ENCODE measurements at regions not wholly inside any gene's neighbourhood (a gene's known extent, or its start where the extent isn't known, plus 50 kb on each side); places are given as distances from the start of the nearest gene placed in this dataset.
"Not testable (repeated sequence)": the region's sequence is repeated elsewhere in the genome, so short reads cannot be mapped to it uniquely, and the experiment has no call there.

- peaks cover 0 to 1% (median 0%) of the 10 kb centered on the region in 3 donors for H3K36me3 Mint-ChIP-seq
- ChIA-PET CTCF (no interaction called here), POLR2A (no interaction called here)
- no peak overlapping the region for H3K27ac ChIP-seq (ENCODE audit: low read depth, low read length)
- no peaks in the 10 kb centered on the region for H3K4me1 Mint-ChIP-seq
- no peaks in the 10 kb centered on the region for H3K4me1 ChIP-seq (ENCODE audit: insufficient read depth, low read length)
- no peaks in the 10 kb centered on the region for H3K27me3 ChIP-seq (ENCODE audit: insufficient read depth, low read length, poor library complexity, severe bottlenecking)
- no peaks in the 10 kb centered on the region for H3K36me3 ChIP-seq (ENCODE audit: insufficient read depth, low read length)
- no peak for DNase-seq
- no peaks in the 10 kb centered on the region for H3K9me3 ChIP-seq (ENCODE audit: low read length)
- peaks cover under 1 to 15% (median 5%) of the 10 kb centered on the region in 5 donors for H3K9me3 Mint-ChIP-seq
- H3K27me3 Mint-ChIP-seq: no peaks in the 10 kb centered on the region
- H3K27ac Mint-ChIP-seq: no peak overlapping the region
- no peak overlapping the region for H3K4me3 Mint-ChIP-seq
- no peak overlapping the region for H3K4me3 ChIP-seq (ENCODE audit: low read length)
Measured at GRCh38 chr4:159777689-159778088, 674.8 kb downstream of the RAPGEF2 start.

- Histone ChIP-seq H3K4me3 (ENCODE audit: low read length) (no peak overlapping the region), H3K36me3 (ENCODE audit: insufficient read depth, low read length) (no peaks in the 10 kb centered on the region), H3K9me3 (ENCODE audit: low read length) (no peaks in the 10 kb centered on the region), H3K27ac (ENCODE audit: low read depth, low read length) (no peak overlapping the region), H3K4me1 (ENCODE audit: insufficient read depth, low read length) (no peaks in the 10 kb centered on the region), H3K27me3 (ENCODE audit: insufficient read depth, low read length, poor library complexity, severe bottlenecking) (no peaks in the 10 kb centered on the region)
- Mint-ChIP-seq H3K36me3 (no peaks in the 10 kb centered on the region), H3K4me1 (no peaks in the 10 kb centered on the region), H3K4me3 (no peak overlapping the region), H3K27ac (no peak overlapping the region), H3K9me3 (peaks cover 0 to 15% (median 2%) of the 10 kb centered on the region in 5 donors), H3K27me3 (no peaks in the 10 kb centered on the region)
- DNase-seq: no peak
- CTCF ChIA-PET: no interaction called here
- POLR2A ChIA-PET: no interaction called here
Measured at GRCh38 chr4:159778298-159778697, 675.4 kb downstream of the RAPGEF2 start.

GRCh38 chr4:159779716-159780115 lies 676.8 kb downstream of the RAPGEF2 start:
- H3K27me3 Mint-ChIP-seq: no peaks in the 10 kb centered on the region
- ChIA-PET CTCF (no interaction called here), POLR2A (no interaction called here)
- no peak for DNase-seq
- peaks cover 0 to 8% (median 2%) of the 10 kb centered on the region in 5 donors for H3K9me3 Mint-ChIP-seq
- no peak overlapping the region for H3K27ac Mint-ChIP-seq
- no peak overlapping the region for H3K4me3 ChIP-seq (ENCODE audit: low read length)
- no peaks in the 10 kb centered on the region for H3K27me3 ChIP-seq (ENCODE audit: insufficient read depth, low read length, poor library complexity, severe bottlenecking)
- H3K9me3 ChIP-seq (ENCODE audit: low read length): no peaks in the 10 kb centered on the region
- H3K27ac ChIP-seq (ENCODE audit: low read depth, low read length): no peak overlapping the region
- no peaks in the 10 kb centered on the region for H3K36me3 Mint-ChIP-seq
- H3K4me3 Mint-ChIP-seq: no peak overlapping the region
- no peaks in the 10 kb centered on the region for H3K36me3 ChIP-seq (ENCODE audit: insufficient read depth, low read length)
- no peaks in the 10 kb centered on the region for H3K4me1 ChIP-seq (ENCODE audit: insufficient read depth, low read length)
- no peaks in the 10 kb centered on the region for H3K4me1 Mint-ChIP-seq

GRCh38 chr4:159780196-159780922 lies 677.5 kb downstream of the RAPGEF2 start:
- H3K9me3 Mint-ChIP-seq: peaks cover 0 to 10% (median 2%) of the 10 kb centered on the region in 5 donors
- ChIA-PET CTCF (no interaction called here), POLR2A (no interaction called here)
- no peak overlapping the region for H3K4me3 Mint-ChIP-seq
- Histone ChIP-seq H3K9me3 (ENCODE audit: low read length) (no peaks in the 10 kb centered on the region), H3K4me3 (ENCODE audit: low read length) (no peak overlapping the region), H3K27ac (ENCODE audit: low read depth, low read length) (no peak overlapping the region), H3K36me3 (ENCODE audit: insufficient read depth, low read length) (no peaks in the 10 kb centered on the region), H3K27me3 (ENCODE audit: insufficient read depth, low read length, poor library complexity, severe bottlenecking) (no peaks in the 10 kb centered on the region), H3K4me1 (ENCODE audit: insufficient read depth, low read length) (no peaks in the 10 kb centered on the region)
- H3K27ac Mint-ChIP-seq: no peak overlapping the region
- no peaks in the 10 kb centered on the region for H3K27me3 Mint-ChIP-seq
- no peak for DNase-seq
- H3K4me1 Mint-ChIP-seq: no peaks in the 10 kb centered on the region
- no peaks in the 10 kb centered on the region for H3K36me3 Mint-ChIP-seq

- H3K27me3 Mint-ChIP-seq: no peaks in the 10 kb centered on the region
Measured at GRCh38 chr4:159787901-159788300, 685.0 kb downstream of the RAPGEF2 start.

GRCh38 chr4:159791334-159791733 lies 688.5 kb downstream of the RAPGEF2 start:
- CTCF ChIA-PET: no interaction called here
- Histone ChIP-seq H3K27me3 (ENCODE audit: insufficient read depth, low read length, poor library complexity, severe bottlenecking) (no peaks in the 10 kb centered on the region), H3K4me3 (ENCODE audit: low read length) (no peak overlapping the region), H3K4me1 (ENCODE audit: insufficient read depth, low read length) (no peaks in the 10 kb centered on the region), H3K36me3 (ENCODE audit: insufficient read depth, low read length) (no peaks in the 10 kb centered on the region), H3K9me3 (ENCODE audit: low read length) (no peaks in the 10 kb centered on the region), H3K27ac (ENCODE audit: low read depth, low read length) (no peak overlapping the region)
- H3K4me3 Mint-ChIP-seq: no peak overlapping the region
- no peaks in the 10 kb centered on the region for H3K27me3 Mint-ChIP-seq
- DNase-seq: no peak
- no peaks in the 10 kb centered on the region for H3K4me1 Mint-ChIP-seq
- POLR2A ChIA-PET: no interaction called here
- peaks cover 0 to 20% (median 2%) of the 10 kb centered on the region in 5 donors for H3K9me3 Mint-ChIP-seq
- no peak overlapping the region for H3K27ac Mint-ChIP-seq
- H3K36me3 Mint-ChIP-seq: no peaks in the 10 kb centered on the region

More at GRCh38 chr4:159787901-159788300, 685.0 kb downstream of the RAPGEF2 start:
- Mint-ChIP-seq H3K27ac (no peak overlapping the region), H3K4me1 (no peaks in the 10 kb centered on the region), H3K4me3 (no peak overlapping the region), H3K9me3 (peaks cover 0 to 20% (median 3%) of the 10 kb centered on the region in 5 donors), H3K36me3 (no peaks in the 10 kb centered on the region)
- ChIA-PET CTCF (no interaction called here), POLR2A (no interaction called here)
- Histone ChIP-seq H3K4me3 (ENCODE audit: low read length) (no peak overlapping the region), H3K27ac (ENCODE audit: low read depth, low read length) (no peak overlapping the region), H3K9me3 (ENCODE audit: low read length) (no peaks in the 10 kb centered on the region), H3K27me3 (ENCODE audit: insufficient read depth, low read length, poor library complexity, severe bottlenecking) (no peaks in the 10 kb centered on the region), H3K36me3 (ENCODE audit: insufficient read depth, low read length) (no peaks in the 10 kb centered on the region), H3K4me1 (ENCODE audit: insufficient read depth, low read length) (no peaks in the 10 kb centered on the region)
- DNase-seq: no peak

- H3K4me3 ChIP-seq (ENCODE audit: low read length); H3K27me3 ChIP-seq (ENCODE audit: insufficient read depth, low read length, poor library complexity, severe bottlenecking); H3K27ac Mint-ChIP-seq; H3K4me1 ChIP-seq (ENCODE audit: insufficient read depth, low read length); H3K9me3 Mint-ChIP-seq; H3K9me3 ChIP-seq (ENCODE audit: low read length); POLR2A ChIA-PET; H3K27ac ChIP-seq (ENCODE audit: low read depth, low read length); H3K36me3 ChIP-seq (ENCODE audit: insufficient read depth, low read length); H3K4me1 Mint-ChIP-seq; H3K27me3 Mint-ChIP-seq; CTCF ChIA-PET; DNase-seq; H3K36me3 Mint-ChIP-seq; H3K4me3 Mint-ChIP-seq: not testable (repeated sequence)
Measured at GRCh38 chr4:159804592-159804991, 701.7 kb downstream of the RAPGEF2 start.

GRCh38 chr4:159823743-159824142 lies 720.9 kb downstream of the RAPGEF2 start:
- no peaks in the 10 kb centered on the region for H3K36me3 Mint-ChIP-seq

More at GRCh38 chr4:159823743-159824142, 720.9 kb downstream of the RAPGEF2 start:
- Mint-ChIP-seq H3K27ac (no peak overlapping the region), H3K9me3 (peaks cover 4 to 20% (median 8%) of the 10 kb centered on the region in 5 donors), H3K27me3 (no peaks in the 10 kb centered on the region), H3K4me3 (no peak overlapping the region), H3K4me1 (no peaks in the 10 kb centered on the region)
- DNase-seq: no peak
- no peaks in the 10 kb centered on the region for H3K36me3 ChIP-seq (ENCODE audit: insufficient read depth, low read length)
- ChIA-PET CTCF (no interaction called here), POLR2A (no interaction called here)
- H3K27me3 ChIP-seq (ENCODE audit: insufficient read depth, low read length, poor library complexity, severe bottlenecking): no peaks in the 10 kb centered on the region
- no peak overlapping the region for H3K27ac ChIP-seq (ENCODE audit: low read depth, low read length)
- H3K4me1 ChIP-seq (ENCODE audit: insufficient read depth, low read length): no peaks in the 10 kb centered on the region
- no peaks in the 10 kb centered on the region for H3K9me3 ChIP-seq (ENCODE audit: low read length)
- H3K4me3 ChIP-seq (ENCODE audit: low read length): no peak overlapping the region
